GM12864 (cell line): ENCODE measurements at regions not wholly inside any gene's neighbourhood (a gene's known extent, or its start where the extent isn't known, plus 50 kb on each side); places are given as distances from the start of the nearest gene placed in this dataset.

Source experiments
- DNase-seq: peaks from one replicate; pipeline ENCODE4 v3.0.0-alpha.2; 2011; ENCODE audit warnings: low read depth
- H3K4me3 ChIP-seq: 2 replicates; pipeline ENCODE4 v1.5.1; 2011; ENCODE audit warnings: mild to moderate bottlenecking, low read depth, low read length, control low read depth
- CTCF ChIP-seq: IDR thresholded peaks from 2 replicates; pipeline ENCODE4 v1.5.1; 2011; ENCODE audit warnings: low read depth, mild to moderate bottlenecking, moderate library complexity, low read length, control low read depth, inconsistent platforms; ENCODE audit errors: missing control alignments

- DNase-seq = no peak
- TF ChIP-seq CTCF = no peak
- H3K4me3 ChIP-seq = no peak overlapping the region
These were observed 692.4 kb downstream of the FAT4 start for GRCh38 chr4:126007142-126007541.

- DNase-seq = no peak
- no peak for TF ChIP-seq CTCF
- H3K4me3 ChIP-seq = no peak overlapping the region
These were observed 698.0 kb downstream of the FAT4 start for GRCh38 chr4:126012691-126013290.

DNA sequence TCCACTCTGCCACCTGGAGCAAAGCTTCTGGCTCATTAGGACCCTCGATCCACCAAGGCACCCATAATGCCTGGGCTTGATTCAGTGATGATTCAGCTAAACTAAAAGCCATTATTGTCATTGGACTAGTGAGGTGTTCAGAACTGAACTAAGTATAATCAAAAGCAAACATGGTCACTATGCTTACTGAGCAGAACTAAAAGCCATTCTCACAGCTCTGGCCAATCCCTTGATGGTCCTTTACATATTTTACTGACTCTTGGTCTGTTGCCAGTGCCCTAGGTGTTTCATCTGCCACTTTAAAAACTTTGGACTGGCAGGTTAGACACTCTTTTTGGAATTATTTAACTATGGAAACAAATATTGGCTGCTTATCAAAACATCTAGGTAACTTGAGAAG, 703.5 kb downstream of the FAT4 start:
- no peak for DNase-seq
- TF ChIP-seq CTCF = no peak
- H3K4me3 ChIP-seq = no peak overlapping the region

DNA sequence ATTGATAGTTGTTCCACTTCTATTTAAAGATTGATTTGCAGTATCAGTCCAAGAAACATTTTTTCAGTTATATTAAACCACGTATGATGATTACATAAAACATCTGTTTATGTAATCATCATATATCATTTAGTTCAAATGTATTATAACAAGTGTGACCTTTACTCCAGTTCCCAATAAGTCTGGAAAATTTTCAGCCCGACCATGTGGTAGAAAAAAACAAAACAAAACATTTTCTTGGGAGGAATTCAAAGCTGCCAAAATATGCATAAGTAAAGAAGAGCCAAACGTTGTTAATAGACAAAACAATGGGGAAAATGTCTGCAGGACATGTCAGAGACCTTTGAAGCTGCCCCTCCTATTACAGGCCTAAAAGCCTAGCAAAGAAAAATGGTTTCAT, 709.1 kb downstream of the FAT4 start:
- DNase-seq = no peak
- no peak overlapping the region for H3K4me3 ChIP-seq
- no peak for TF ChIP-seq CTCF

DNA sequence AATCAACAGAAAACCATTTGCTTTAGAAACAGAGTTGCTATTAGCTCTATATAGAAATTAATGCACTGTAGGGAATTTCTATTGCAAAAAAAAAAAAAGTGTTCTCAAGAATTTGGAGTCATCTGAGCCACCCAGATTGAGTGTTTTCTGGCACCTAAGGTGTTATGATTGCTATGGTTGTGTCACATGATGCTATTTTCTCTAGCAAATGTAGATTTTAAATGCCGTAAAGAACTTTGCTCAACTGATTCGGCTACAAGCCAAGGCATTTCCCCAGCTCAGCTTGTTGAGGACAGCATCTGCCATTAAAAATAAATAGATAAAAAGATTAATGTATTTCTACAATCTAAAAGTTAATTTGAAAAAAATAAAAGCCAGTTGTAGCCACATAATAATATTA, 712.8 kb downstream of the FAT4 start:
- no peak overlapping the region for H3K4me3 ChIP-seq
- TF ChIP-seq CTCF = no peak
- DNase-seq = no peak

DNA sequence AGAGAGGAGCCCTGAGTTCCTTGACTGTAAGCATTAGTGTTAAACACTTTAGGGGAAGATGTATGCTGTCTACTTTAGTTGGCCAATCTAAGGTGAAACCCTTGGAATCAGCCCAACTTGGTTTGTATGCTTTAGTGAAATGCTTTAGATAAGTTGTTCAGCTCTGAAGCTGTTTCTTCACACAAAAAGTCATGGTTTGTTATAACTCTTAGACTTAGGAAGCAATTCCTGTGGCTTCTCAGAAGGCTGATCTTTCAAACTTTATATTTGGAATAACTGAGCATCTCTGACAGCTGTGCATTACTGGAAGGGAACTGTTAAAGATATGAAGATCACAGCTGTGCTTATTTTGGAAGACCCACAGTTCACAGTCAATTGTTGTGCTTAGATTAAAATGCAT, 714.1 kb downstream of the FAT4 start:
- DNase-seq = no peak
- no peak for TF ChIP-seq CTCF
- no peak overlapping the region for H3K4me3 ChIP-seq

DNA sequence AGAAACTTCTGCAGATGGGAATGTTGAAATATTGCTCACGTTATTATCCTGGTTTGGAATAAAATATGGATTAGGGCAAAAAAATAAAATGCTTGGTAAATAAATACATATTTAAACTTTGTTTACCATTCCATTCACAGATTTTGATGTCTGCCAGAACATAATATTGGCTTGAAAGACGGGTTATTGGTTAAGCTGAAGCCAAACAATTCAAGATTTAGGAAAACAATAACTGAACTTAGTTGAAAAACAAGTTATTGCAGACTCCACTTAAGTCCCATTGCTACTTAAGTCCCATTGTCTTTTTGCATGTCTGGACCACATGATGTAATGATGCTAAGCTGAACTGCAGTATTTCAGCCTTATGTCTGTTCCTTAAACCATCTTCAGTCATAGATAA, 722.5 kb downstream of the FAT4 start:
- no peak for TF ChIP-seq CTCF
- DNase-seq = no peak
- H3K4me3 ChIP-seq = no peak overlapping the region
